HG03442 (cell line): ENCODE measurements at regions not wholly inside any gene's neighbourhood (a gene's known extent, or its start where the extent isn't known, plus 50 kb on each side); places are given as distances from the start of the nearest gene placed in this dataset.
"Not testable (repeated sequence)": the region's sequence is repeated elsewhere in the genome, so short reads cannot be mapped to it uniquely, and the experiment has no call there.

Experiments
- ATAC-seq: cut with Tn5 transposase; IDR thresholded peaks from one replicate; pipeline ENCODE4 v1.9.1; 2021; ENCODE audit warnings: mild to moderate bottlenecking, moderate library complexity; ENCODE audit not compliant: unreplicated experiment

- ATAC-seq, result no peak
Observed at GRCh38 chr4:3864742-3865721, 98.8 kb downstream of the ADRA2C start.

- ATAC-seq, result no peak
Observed at GRCh38 chr4:3865986-3866812, 100.0 kb downstream of the ADRA2C start.

DNA sequence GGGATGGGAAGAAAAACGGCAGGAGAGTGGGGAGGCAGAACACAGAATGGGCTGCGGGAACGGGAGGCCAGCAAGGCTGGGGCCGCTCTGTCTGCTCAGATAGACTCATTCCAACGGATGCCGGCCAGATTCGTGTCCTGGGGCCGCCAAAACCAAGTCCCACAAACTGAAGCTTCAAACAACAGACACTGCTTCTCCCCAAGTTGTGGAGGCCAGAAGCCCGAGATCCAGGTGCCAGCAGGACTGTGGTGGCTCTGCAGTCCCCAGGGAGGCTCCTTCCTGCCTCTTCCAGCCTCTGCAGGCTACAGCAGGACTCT, 100.6 kb downstream of the ADRA2C start:
- ATAC-seq, result no peak

DNA sequence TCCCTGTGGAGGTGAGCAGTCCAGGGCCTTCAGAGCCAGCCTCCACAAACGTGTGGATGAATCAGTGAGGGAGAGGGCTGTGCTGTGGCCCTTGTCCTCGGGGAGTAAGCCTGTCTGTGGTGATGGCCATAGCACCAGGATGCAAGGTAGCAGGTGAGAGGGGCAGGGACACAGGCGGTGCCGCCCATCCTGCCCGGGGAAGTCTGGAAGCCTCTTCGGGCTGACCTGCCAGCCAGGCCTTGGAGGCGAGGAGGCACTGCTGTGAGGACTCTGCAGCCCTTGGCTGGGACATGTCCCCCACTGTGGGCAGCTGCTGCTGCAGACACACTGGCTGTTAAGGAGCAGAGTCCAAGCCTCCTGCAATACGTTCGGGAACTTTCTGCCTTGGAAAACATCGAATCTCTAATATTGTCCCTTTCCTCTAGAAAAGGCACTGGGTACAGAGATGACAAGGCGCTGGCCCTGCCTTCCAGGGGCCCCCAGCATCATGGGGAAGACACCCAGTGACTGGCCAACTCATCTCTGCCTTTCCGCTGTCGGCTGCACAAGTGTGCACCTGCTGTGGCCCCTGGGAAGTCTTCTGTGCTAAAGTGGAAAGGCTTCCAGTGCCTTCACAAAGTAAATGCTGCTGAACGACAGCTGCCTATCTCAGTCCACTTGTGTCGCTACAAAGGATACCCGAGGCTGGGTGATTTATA, 101.4 kb downstream of the ADRA2C start:
- ATAC-seq, result no peak

DNA sequence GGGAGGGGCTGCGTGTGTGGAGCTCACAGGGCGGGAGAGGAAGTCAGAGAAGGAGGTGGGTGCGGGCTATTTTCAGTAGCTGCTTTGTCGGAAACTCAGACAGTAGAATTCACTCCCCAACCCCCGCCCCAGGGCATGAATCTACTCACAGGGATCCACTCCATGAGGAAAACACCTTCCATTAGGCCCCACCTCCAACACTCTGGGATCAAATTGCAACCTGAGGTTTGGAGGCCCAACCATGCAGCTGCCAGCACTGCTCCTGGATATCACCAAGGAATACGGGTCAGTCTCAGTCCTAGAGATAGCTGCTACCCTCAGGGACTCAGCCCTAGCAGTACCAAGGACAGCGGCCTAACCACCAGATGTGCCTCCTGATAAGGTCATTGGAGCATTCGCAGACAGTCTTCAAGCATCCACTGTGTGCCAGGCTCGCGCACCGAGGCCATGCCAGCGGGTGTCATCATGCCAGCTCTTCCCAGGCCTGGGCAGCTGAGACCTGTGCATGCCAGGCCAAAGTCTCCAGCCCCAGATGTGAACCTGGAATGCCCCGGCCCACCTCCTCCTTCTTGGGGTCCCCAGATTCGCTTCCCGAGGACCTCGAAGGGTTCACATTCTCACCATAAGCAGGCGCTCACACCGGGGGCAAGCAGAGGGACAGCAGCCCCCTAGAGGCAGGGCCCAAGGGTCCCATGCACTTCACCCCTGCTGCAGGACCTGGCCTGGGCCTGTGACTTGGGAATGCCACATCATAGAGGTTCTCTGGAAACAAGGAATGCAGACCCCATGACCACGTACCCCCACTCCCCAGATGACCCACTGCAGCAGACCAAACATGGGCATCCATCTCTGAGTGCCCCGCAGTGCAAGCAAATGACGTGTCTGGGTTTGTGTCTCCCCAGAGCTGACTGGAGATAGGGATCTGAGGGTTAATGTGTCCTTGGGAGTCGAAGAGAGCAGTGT, 102.3 kb downstream of the ADRA2C start:
- ATAC-seq, result no peak

DNA sequence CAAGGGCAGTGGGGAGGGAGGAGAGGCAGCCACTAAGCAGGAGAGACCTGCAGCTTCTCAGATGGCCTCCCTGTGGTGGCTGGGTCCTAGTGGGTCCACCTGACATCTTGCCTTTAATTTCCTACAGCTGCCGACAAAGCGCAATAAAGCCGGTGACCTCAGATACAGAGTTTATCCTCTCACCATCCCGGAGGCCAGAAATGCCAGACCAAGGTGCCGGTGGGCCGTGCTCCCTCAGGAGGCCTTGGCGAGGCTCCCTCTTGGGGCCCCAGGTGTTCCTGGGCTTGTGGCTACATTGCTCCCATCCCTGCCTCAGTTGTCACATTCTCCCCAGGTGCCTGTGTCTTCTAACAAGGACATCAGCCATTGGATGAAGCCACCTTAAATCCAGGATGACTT, 103.0 kb downstream of the ADRA2C start:
- no peak for ATAC-seq

DNA sequence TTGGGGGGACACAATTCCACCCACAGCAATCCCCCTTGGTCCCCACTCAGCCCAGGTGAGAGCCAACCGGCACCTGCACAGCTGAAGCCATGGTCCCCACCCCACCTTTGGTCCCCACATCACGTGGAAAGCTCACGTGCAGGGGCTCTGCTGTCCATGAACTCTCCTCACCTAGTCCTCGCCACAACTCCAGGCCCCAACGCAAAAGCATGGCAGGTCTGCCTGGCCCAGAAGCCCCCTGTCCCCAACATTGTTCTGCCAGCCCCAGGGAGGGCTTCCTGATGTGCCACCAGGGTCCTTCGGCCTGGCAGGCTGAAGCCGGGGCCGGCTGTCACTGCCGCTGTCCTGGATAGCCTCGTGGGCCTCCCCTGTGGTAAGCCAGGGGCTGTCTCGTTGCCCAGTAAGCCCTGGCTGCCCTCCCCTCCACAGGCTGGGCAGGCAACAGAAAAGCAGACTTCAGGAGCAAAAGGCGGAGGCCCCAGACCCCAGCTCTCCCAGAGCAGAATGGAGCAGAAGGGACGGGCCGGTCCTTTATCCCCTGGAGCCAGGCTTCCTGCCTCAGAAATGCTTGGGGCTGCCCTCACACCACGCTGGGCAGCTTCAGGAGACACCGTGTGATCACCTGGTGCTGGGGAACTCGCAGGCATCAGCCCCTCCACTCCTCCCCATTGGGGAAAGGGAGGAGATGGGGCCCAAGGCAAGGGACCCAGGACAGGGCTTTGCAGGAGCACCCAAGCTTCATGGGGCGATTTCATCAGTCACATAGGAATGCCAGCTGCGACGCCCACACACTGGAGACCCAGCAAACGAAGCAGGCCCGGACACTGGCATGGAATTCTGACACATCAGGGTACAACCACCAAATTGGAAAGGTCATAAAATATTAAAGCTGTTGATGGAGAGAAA, 103.7 kb downstream of the ADRA2C start:
- ATAC-seq, result no peak

DNA sequence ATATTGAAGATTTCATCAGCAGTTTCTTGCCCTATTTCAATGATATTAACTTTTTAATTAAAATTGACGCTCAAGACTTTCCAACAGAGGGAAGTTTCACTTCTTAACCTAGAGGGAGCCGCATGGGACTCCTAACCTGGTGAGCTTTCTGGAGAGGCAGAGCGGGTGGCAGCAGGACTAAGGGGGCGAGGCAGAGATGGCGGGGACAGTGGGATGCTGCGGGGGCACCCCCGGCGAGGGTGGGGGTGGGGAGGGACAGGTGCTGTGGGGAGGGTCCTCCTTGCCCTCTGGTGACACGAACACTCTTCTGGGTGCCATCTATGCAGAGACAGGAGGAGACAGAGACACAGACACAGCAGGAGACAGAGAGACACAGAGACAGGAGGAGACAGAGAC, 104.4 kb downstream of the ADRA2C start:
- no peak for ATAC-seq

GRCh38 chr4:3871181-3871852, 105.1 kb downstream of the ADRA2C start:
- no peak for ATAC-seq

GRCh38 chr4:3871881-3872833, 106.0 kb downstream of the ADRA2C start:
- ATAC-seq, result no peak

DNA sequence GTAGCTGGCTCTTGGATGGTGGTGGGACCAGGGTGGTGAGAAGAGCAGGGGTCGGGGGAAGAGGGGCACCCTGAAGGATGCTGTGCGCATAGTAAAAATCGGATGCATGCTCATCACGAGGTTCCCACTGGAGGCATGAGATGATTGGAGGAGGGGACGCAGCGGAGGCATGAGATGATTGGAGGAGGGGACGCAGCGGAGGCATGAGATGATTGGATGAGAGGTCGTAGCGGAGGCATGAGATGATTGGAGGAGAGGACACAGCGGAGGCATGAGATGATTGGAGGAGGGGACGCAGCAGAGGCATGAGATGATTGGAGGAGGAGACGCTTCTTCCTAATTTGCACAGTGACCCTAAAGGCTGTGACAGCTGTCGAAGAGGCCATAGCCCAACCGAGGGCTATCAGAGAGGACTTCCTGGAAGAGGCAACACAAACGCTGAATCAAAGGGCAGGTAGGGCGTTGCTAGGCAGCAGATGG, 106.7 kb downstream of the ADRA2C start:
- no peak for ATAC-seq

DNA sequence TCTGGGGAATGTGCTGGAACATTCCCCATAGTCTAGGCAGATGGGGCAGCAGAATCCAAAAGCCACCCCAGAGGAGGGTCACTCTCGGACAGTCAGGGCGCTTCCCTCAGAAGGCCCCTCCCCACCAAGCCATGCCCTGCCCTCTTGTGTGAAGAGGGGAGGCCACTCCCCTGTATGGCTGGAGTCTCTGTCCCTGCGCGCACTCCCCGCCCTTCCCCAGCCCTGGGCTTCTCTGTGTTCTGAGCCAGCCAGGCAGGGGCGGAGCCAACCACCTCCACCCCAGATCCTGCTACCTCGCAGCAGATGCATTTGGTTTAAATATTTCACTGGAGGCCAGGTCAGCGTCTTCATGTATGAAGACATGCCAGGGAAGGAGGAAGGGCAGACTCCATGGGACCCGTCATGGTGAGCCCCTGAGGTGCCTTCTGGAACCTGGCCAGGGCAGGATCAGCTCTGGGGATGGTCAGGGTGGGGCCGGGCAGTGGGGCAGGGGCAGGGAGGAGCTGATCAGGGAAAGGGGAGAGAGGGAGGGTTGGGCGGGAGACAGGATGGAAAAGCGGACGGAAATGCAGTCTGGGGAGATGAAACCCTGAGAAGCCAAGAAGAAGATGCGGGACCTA, 107.3 kb downstream of the ADRA2C start:
- ATAC-seq, result no peak

DNA sequence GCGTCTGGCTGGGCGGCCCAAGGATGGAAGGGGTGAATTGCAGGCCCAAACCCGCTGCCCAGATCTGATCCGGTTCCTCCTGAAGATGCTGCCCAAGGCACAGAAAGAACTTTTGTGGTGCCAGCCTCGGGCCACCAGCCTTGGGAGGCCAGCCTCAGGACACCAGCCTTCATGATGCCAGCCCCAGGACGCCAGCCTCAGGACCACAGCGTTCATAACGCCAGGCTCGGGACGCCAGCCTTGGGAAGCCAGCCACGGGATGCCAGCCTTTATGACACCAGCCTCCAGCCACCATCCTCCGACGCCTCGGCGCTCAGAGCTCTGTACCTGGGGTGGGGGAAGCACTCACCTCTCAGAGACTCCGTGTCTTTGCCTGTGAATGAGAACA, 107.8 kb downstream of the ADRA2C start:
- no peak for ATAC-seq

- ATAC-seq, result no peak
Observed at GRCh38 chr4:3874525-3875110, 108.4 kb downstream of the ADRA2C start.

DNA sequence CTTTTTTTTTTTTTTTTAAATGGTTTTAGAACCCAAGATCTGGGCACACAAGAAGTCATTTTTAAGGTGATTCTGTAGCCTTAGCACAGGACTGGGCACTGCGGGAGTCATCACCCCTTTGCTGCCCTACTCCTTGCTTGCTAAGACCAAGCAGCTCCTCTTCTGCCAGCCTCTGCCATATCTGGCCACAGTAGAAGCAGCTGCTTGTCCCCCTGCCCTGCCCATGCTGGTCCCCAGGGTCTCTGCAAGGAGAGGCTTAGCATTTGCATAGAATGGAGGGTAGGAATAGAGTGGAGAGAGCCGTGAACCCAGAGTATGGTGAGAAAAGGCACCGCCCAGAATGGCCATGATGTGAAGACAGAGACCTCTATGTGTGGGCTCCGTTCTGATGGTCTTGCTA, 109.3 kb downstream of the ADRA2C start:
- ATAC-seq, result no peak

DNA sequence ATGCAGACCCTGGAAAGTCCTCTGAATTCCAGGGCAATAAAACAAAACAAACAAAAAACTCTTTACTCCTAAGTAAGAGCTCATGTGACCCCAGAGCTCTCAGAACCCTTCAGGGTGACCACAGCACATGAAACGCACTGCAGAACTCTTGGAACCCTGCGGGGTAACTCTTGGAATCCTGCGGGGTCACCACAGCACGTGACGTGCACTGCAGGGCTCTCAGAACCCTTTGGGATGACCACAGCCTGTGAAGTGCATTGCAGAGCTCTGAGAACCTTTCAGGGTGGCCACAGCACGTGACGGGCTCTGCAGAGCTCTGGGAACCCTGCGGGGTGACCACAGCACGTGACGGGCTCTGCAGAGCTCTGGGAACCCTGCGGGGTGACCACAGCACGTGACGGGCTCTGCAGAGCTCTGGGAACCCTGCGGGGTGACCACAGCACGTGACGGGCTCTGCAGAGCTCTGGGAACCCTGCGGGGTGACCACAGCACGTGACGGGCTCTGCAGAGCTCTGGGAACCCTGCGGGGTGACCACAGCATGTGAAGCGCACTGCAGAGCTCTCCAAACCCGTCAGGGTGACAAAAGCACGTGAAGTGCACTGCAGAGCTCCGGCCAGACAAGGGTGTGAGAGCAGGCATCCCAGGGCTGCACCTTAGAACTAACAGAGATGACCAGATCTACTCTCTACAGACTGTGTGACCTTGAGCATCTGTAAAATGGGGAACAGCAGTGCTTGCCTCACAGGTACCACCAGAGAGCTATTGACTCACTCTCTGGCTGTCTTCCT, 110.1 kb downstream of the ADRA2C start:
- not testable (repeated sequence) for ATAC-seq
